ENCODE measurements at regions not wholly inside any gene's neighbourhood (a gene's known extent, or its start where the extent isn't known, plus 50 kb on each side); places are given as distances from the start of the nearest gene placed in this dataset.

GRCh38 chr6:51057296-51057695 lies 238.6 kb downstream of the TFAP2B start:
- TF ChIP-seq EZH2phosphoT487 (IDR thresholded peaks at IDR 0.05; ENCODE audit: borderline replicate concordance, low read length) (no peak), CTCF (IDR thresholded peaks at IDR 0.05; ENCODE audit: low read depth, low read length, poor library complexity, severe bottlenecking) (no peak)
